HEK293 (cell line): ENCODE measurements at regions not wholly inside any gene's neighbourhood (a gene's known extent, or its start where the extent isn't known, plus 50 kb on each side); places are given as distances from the start of the nearest gene placed in this dataset.

Experiments
- KLF16 ChIP-seq: fragments of 450-650 bp; formaldehyde crosslinking; IDR thresholded peaks from 2 replicates; pipeline ENCODE4 v1.5.1; 2017; ENCODE audit warnings: missing biosample characterization, missing genetic modification characterization
- ZNF560 ChIP-seq: fragments of 450-650 bp; formaldehyde crosslinking; IDR thresholded peaks from 2 replicates; pipeline ENCODE4 v1.5.1; 2017; ENCODE audit warnings: missing biosample characterization, missing genetic modification characterization, borderline replicate concordance
- TF ChIP-seq, protein P1 (sequence below): fragments of 450-650 bp; formaldehyde crosslinking; IDR thresholded peaks from 2 replicates; pipeline ENCODE4 v1.5.1; 2016; ENCODE audit warnings: missing biosample characterization, missing genetic modification characterization

DNA sequence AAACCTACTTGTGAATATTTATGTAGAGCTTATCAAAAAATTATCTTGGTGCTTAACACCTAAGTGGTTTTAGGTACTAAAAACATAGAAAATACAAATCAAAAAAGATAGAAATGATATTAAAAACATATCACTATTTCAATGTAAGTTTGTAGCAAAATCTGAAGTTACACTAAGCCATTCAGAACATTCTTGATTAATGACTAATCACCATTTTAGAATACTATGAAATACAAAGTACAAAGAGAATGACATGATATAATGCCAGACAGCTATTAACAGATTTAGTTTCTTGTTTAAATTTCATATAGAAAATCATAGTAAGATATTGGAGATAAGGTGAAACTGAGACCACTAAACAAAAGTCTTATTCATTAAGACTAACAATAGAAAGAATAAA, 169.7 kb upstream of the AGTR1 start:
- TF ChIP-seq, protein P1, sequence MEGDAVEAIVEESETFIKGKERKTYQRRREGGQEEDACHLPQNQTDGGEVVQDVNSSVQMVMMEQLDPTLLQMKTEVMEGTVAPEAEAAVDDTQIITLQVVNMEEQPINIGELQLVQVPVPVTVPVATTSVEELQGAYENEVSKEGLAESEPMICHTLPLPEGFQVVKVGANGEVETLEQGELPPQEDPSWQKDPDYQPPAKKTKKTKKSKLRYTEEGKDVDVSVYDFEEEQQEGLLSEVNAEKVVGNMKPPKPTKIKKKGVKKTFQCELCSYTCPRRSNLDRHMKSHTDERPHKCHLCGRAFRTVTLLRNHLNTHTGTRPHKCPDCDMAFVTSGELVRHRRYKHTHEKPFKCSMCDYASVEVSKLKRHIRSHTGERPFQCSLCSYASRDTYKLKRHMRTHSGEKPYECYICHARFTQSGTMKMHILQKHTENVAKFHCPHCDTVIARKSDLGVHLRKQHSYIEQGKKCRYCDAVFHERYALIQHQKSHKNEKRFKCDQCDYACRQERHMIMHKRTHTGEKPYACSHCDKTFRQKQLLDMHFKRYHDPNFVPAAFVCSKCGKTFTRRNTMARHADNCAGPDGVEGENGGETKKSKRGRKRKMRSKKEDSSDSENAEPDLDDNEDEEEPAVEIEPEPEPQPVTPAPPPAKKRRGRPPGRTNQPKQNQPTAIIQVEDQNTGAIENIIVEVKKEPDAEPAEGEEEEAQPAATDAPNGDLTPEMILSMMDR: no peak
- no peak for TF ChIP-seq ZNF560 (tag by site-specific recombination)
- no peak for TF ChIP-seq KLF16
